Endothelial cell of umbilical vein (primary cell): ENCODE measurements at regions not wholly inside any gene's neighbourhood (a gene's known extent, or its start where the extent isn't known, plus 50 kb on each side); places are given as distances from the start of the nearest gene placed in this dataset.

Experiments
- BruUV-seq: library from RNA; stranded (reverse); fragments of 400-500 nt; replicated peaks from 2 replicates; lab custom pipeline; 2021; lab: Mats Ljungman, UMichigan
- CTCF ChIA-PET: fragments of 300-600, 350-600 bp; sonication (Branson Sonifier 250); formaldehyde crosslinking; loops from one replicate; lab custom pipeline; 2021; ENCODE audit warnings: antibody characterized with exemption, inconsistent platforms; lab: Charles Lee
- POLR2A ChIA-PET: fragments of 300-600, 350-600 bp; sonication (Branson Sonifier 250); formaldehyde crosslinking; loops from one replicate; lab custom pipeline; 2021; ENCODE audit warnings: antibody characterized with exemption, inconsistent platforms; lab: Charles Lee
- DNase-seq: peaks from one replicate; pipeline ENCODE4 v3.0.0-alpha.2; 2011; ENCODE audit warnings: low read depth, low spot score
- FAIRE-seq: peaks from 2 replicates; lab custom pipeline; 2011; peaks lifted over from hg19 to GRCh38; lab: Jason Lieb, UNC
- H2AFZ ChIP-seq: 2 replicates; pipeline ENCODE4 v1.6.0; 2012; ENCODE audit warnings: low read depth, low read length, control low read depth, inconsistent platforms
- H3K27ac ChIP-seq: 2 replicates; pipeline ENCODE4 v1.5.1; 2011; ENCODE audit warnings: low read depth, mild to moderate bottlenecking, control low read depth, low read length, moderate library complexity; ENCODE audit not compliant: insufficient read depth
- H3K27me3 ChIP-seq, 2 experiments: 2 replicates each; pipeline versions ENCODE4 v1.6.0 to v1.6.1; 2011; ENCODE audit warnings: low read length in 2 of 2, mixed read lengths in 1 of 2; ENCODE audit not compliant: control insufficient read depth in 2 of 2, insufficient read depth in 2 of 2
- H3K36me3 ChIP-seq, 2 experiments: 2 replicates in 1 of 2; 3 replicates in 1 of 2; pipeline ENCODE4 v1.5.1; 2011; ENCODE audit warnings: low read length in 2 of 2, mild to moderate bottlenecking in 1 of 2, moderate library complexity in 1 of 2; ENCODE audit not compliant: control insufficient read depth in 2 of 2, insufficient read depth in 2 of 2; ENCODE audit errors: extremely low read depth in 1 of 2
- H3K4me1 ChIP-seq: 3 replicates; pipeline ENCODE4 v1.5.1; 2011; ENCODE audit warnings: mild to moderate bottlenecking, low read length; ENCODE audit not compliant: control insufficient read depth, insufficient read depth; ENCODE audit errors: extremely low read depth
- H3K4me2 ChIP-seq: 2 replicates; pipeline ENCODE4 v1.6.1; 2011; ENCODE audit warnings: low read length, control low read depth, mixed read lengths; ENCODE audit not compliant: insufficient read depth
- H3K4me3 ChIP-seq, 3 experiments: fragments of 200-600 bp in 1 of 3; sonication (generic), shearing (Covaris generic) in 1 of 3; replicated peaks in 1 of 3; 2 replicates each; pipeline ENCODE4 v1.5.1; 2011 to 2016; ENCODE audit warnings: control low read depth in 3 of 3, low read length in 3 of 3, mild to moderate bottlenecking in 2 of 3, inconsistent platforms in 1 of 3, low read depth in 1 of 3, moderate library complexity in 1 of 3; ENCODE audit not compliant: insufficient read depth in 1 of 3
- H3K79me2 ChIP-seq: 2 replicates; pipeline ENCODE4 v1.6.0; 2012; ENCODE audit warnings: low read length, inconsistent platforms; ENCODE audit not compliant: control insufficient read depth, insufficient read depth
- H3K9ac ChIP-seq: replicated peaks from 2 replicates; pipeline ENCODE3; 2011; ENCODE audit warnings: low read length, control low read depth; ENCODE audit not compliant: insufficient read depth; ENCODE audit errors: extremely low read depth
- H3K9me1 ChIP-seq: replicated peaks from 3 replicates; pipeline ENCODE4 v1.6.0; 2011; ENCODE audit warnings: mild to moderate bottlenecking, low read length; ENCODE audit not compliant: control insufficient read depth, insufficient read depth; ENCODE audit errors: extremely low read depth
- H3K9me3 ChIP-seq: replicated peaks from 2 replicates; pipeline ENCODE4 v1.5.1; 2012; ENCODE audit warnings: low read length, inconsistent platforms; ENCODE audit not compliant: control insufficient read depth, insufficient read depth
- H4K20me1 ChIP-seq: replicated peaks from 2 replicates; pipeline ENCODE3; 2011; ENCODE audit warnings: mild to moderate bottlenecking, low read length; ENCODE audit not compliant: control insufficient read depth, insufficient read depth; ENCODE audit errors: extremely low read depth
- EZH2 ChIP-seq: IDR thresholded peaks from 2 replicates; pipeline ENCODE4 v1.6.1; 2012; ENCODE audit warnings: borderline replicate concordance, low read depth, mild to moderate bottlenecking, moderate library complexity, low read length, inconsistent platforms; ENCODE audit not compliant: severe bottlenecking
- FOS ChIP-seq: IDR thresholded peaks from 2 replicates; pipeline ENCODE4 v1.6.1; 2011; ENCODE audit warnings: mild to moderate bottlenecking, low read length, moderate library complexity, borderline replicate concordance; ENCODE audit not compliant: insufficient read depth
- GATA2 ChIP-seq: IDR thresholded peaks from 2 replicates; pipeline ENCODE4 v1.7.0; 2011; ENCODE audit warnings: low read depth, mild to moderate bottlenecking, moderate library complexity, mixed read lengths, low read length; ENCODE audit not compliant: insufficient read length, insufficient read depth
- JUN ChIP-seq: IDR thresholded peaks from 2 replicates; pipeline ENCODE4 v1.6.1; 2011; ENCODE audit warnings: borderline replicate concordance, low read depth; ENCODE audit not compliant: insufficient read length, insufficient read depth
- MAX ChIP-seq: IDR thresholded peaks from 2 replicates; pipeline ENCODE4 v1.6.1; 2011; ENCODE audit not compliant: insufficient read depth, insufficient read length
- MYC ChIP-seq: IDR thresholded peaks from one replicate; pipeline ENCODE4 v1.6.1; 2011; ENCODE audit warnings: mild to moderate bottlenecking, low read depth, low read length
- POLR2A ChIP-seq: IDR thresholded peaks from 2 replicates; pipeline ENCODE4 v1.6.1; 2012; ENCODE audit warnings: low read depth, mild to moderate bottlenecking, control low read depth, low read length
- POLR2AphosphoS5 ChIP-seq: IDR thresholded peaks from 2 replicates; pipeline ENCODE4 v1.6.1; 2012; ENCODE audit warnings: low read depth, mild to moderate bottlenecking, control low read depth, low read length, moderate library complexity; ENCODE audit not compliant: insufficient read depth
- dilution Hi-C: fragments of 300-500 bp; cut with MboI; formaldehyde crosslinking; loops from one replicate; pipeline ENCODE4 v1.15.0; 2019; ENCODE audit warnings: low sequenced_read_pairs; ENCODE audit not compliant: extremely low pct_ligation_motif_present
- intact Hi-C: fragments of 100-400 bp; cut with micrococcal nuclease; formaldehyde crosslinking; loops from one replicate; pipeline ENCODE4 v1.10.0; 2022
- TF ChIP-seq, protein P1 (sequence below), 2 donors: IDR thresholded peaks; 1 replicate in 1 of 2; 2 replicates in 1 of 2; pipeline ENCODE4 v1.5.1; 2011; ENCODE audit warnings: low read length in 2 of 2, mild to moderate bottlenecking in 2 of 2, moderate library complexity in 2 of 2, control low read depth in 1 of 2, inconsistent platforms in 1 of 2, low read depth in 1 of 2; ENCODE audit not compliant: insufficient read depth in 1 of 2; ENCODE audit errors: extremely low read depth in 1 of 2

DNA sequence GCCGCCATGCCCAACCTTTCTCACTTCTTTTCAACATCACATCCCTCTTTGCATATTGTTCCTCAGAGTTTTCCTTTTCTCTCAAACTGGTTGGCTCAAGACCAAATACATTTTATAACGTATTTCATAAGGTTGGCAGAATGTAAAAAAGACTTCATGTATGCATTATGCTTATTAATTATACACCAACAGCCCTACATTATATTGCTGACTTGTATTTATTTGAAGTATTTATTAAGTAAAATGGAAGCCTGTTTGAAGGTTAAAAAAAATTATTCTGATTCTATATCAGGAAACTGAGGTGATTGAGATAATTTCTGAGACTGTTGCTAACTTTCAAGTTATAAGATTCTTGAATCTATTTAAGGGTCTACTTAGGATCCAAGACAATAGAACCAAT lies 208.0 kb upstream of the KCNH7 start:
- POLR2A ChIA-PET = no interaction called here
- no peaks in the 10 kb centered on the region for H3K79me2 ChIP-seq
- H3K36me3 ChIP-seq = no peaks in the 10 kb centered on the region
- no peaks in the 10 kb centered on the region for H3K9me3 ChIP-seq
- H3K4me3 ChIP-seq = no peak overlapping the region
- intact Hi-C loops (no loop called here), dilution Hi-C loops (no loop called here)
- no peak overlapping the region for H3K27ac ChIP-seq
- TF ChIP-seq MAX (no peak), GATA2 (no peak), FOS (no peak), POLR2AphosphoS5 (no peak), POLR2A (no peak), JUN (no peak), MYC (no peak), EZH2 (no peak)
- TF ChIP-seq, protein P1, sequence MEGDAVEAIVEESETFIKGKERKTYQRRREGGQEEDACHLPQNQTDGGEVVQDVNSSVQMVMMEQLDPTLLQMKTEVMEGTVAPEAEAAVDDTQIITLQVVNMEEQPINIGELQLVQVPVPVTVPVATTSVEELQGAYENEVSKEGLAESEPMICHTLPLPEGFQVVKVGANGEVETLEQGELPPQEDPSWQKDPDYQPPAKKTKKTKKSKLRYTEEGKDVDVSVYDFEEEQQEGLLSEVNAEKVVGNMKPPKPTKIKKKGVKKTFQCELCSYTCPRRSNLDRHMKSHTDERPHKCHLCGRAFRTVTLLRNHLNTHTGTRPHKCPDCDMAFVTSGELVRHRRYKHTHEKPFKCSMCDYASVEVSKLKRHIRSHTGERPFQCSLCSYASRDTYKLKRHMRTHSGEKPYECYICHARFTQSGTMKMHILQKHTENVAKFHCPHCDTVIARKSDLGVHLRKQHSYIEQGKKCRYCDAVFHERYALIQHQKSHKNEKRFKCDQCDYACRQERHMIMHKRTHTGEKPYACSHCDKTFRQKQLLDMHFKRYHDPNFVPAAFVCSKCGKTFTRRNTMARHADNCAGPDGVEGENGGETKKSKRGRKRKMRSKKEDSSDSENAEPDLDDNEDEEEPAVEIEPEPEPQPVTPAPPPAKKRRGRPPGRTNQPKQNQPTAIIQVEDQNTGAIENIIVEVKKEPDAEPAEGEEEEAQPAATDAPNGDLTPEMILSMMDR (IDR thresholded peaks at IDR 0.05; ENCODE audit: extremely low read depth in 1 of 2, insufficient read depth in 1 of 2, low read depth in 1 of 2, low read length in 2 of 2) = no peak
- no peaks in the 10 kb centered on the region for H3K4me1 ChIP-seq
- no peaks in the 10 kb centered on the region for H4K20me1 ChIP-seq
- H3K27me3 ChIP-seq = no peaks in the 10 kb centered on the region
- DNase-seq = no peak
- no peak for FAIRE-seq
- CTCF ChIA-PET = no interaction called here
- BruUV-seq = no TSS peak
- no peak overlapping the region for H3K9ac ChIP-seq
- H2AFZ ChIP-seq = no peak overlapping the region
- H3K4me2 ChIP-seq = no peak overlapping the region
- H3K9me1 ChIP-seq = no peaks in the 10 kb centered on the region
